IMR-90 (cell line): ENCODE measurements at regions not wholly inside any gene's neighbourhood (a gene's known extent, or its start where the extent isn't known, plus 50 kb on each side); places are given as distances from the start of the nearest gene placed in this dataset.

ENCODE experiments used
- ATAC-seq: fragments of 200-7000 bp; cut with Tn5 transposase; 2 replicates; pipeline ENCODE4 v1.9.1; 2020; ENCODE audit warnings: low read depth, mild to moderate bottlenecking, moderate library complexity
- BruUV-seq: library from RNA; stranded (reverse); fragments of 400-500 nt; replicated peaks from 2 replicates; lab custom pipeline; 2021; lab: Mats Ljungman, UMichigan
- CTCF ChIA-PET: fragments of 300-600 bp; formaldehyde crosslinking; extraction: SDS; loops from one replicate; lab custom pipeline; 2021; ENCODE audit warnings: antibody characterized with exemption; lab: Yijun Ruan, JAX
- POLR2A ChIA-PET: fragments of 300-600 bp; sonication (Branson Sonifier 250); formaldehyde crosslinking; loops from one replicate; lab custom pipeline; 2022; ENCODE audit warnings: antibody characterized with exemption; ENCODE audit not compliant: unreplicated experiment; lab: Charles Lee
- DNase-seq: peaks from one replicate; pipeline ENCODE4 v3.0.0; 2013
- H2AFZ ChIP-seq: replicated peaks from 2 replicates; pipeline ENCODE3; 2013; ENCODE audit warnings: low read length, mild to moderate bottlenecking; ENCODE audit not compliant: poor library complexity
- H2AK5ac ChIP-seq: 2 replicates; pipeline ENCODE4 v1.6.1; 2013; ENCODE audit warnings: low read depth, low read length, inconsistent platforms
- H2AK9ac ChIP-seq: replicated peaks from 2 replicates; pipeline ENCODE3; 2013; ENCODE audit warnings: mild to moderate bottlenecking, low read depth, low read length, moderate library complexity; ENCODE audit not compliant: poor library complexity
- H2BK120ac ChIP-seq: 2 replicates; pipeline ENCODE4 v1.6.1; 2013; ENCODE audit warnings: low read depth, low read length, inconsistent platforms
- H2BK15ac ChIP-seq: 3 replicates; pipeline ENCODE4 v1.6.1; 2013; ENCODE audit warnings: low read depth, low read length, inconsistent platforms
- H2BK20ac ChIP-seq: 2 replicates; pipeline ENCODE4 v1.6.1; 2013; ENCODE audit warnings: low read depth, mild to moderate bottlenecking, inconsistent platforms, low read length, moderate library complexity
- H2BK5ac ChIP-seq: 2 replicates; pipeline ENCODE4 v1.6.1; 2013; ENCODE audit warnings: mild to moderate bottlenecking, low read depth, low read length, inconsistent platforms; ENCODE audit not compliant: poor library complexity, severe bottlenecking
- H3K14ac ChIP-seq: replicated peaks from 2 replicates; pipeline ENCODE4 v1.6.1; 2013; ENCODE audit warnings: low read depth, low read length, inconsistent platforms
- H3K18ac ChIP-seq: 2 replicates; pipeline ENCODE4 v1.6.1; 2013; ENCODE audit warnings: low read depth, low read length, control low read depth
- H3K23ac ChIP-seq: 2 replicates; pipeline ENCODE4 v1.6.1; 2013; ENCODE audit warnings: low read depth, low read length, inconsistent platforms
- H3K27ac ChIP-seq: 2 replicates; pipeline ENCODE4 v1.5.1; 2013; ENCODE audit warnings: mild to moderate bottlenecking, control low read depth, low read length; ENCODE audit not compliant: insufficient read depth
- H3K27me3 ChIP-seq: 2 replicates; pipeline ENCODE4 v1.6.1; 2013; ENCODE audit warnings: low read length; ENCODE audit not compliant: control insufficient read depth, insufficient read depth
- H3K36me3 ChIP-seq: 2 replicates; pipeline ENCODE4 v1.6.1; 2013; ENCODE audit warnings: low read length, mixed read lengths; ENCODE audit not compliant: control insufficient read depth, insufficient read depth
- H3K4ac ChIP-seq: 2 replicates; pipeline ENCODE4 v1.6.1; 2013; ENCODE audit warnings: low read depth, low read length, inconsistent platforms
- H3K4me1 ChIP-seq: 2 replicates; pipeline ENCODE4 v1.6.1; 2013; ENCODE audit warnings: low read length, mixed read lengths; ENCODE audit not compliant: control insufficient read depth, insufficient read depth
- H3K4me2 ChIP-seq: 2 replicates; pipeline ENCODE4 v1.6.1; 2013; ENCODE audit warnings: low read depth, mild to moderate bottlenecking, control low read depth, low read length, moderate library complexity
- H3K4me3 ChIP-seq: 2 replicates; pipeline ENCODE4 v1.5.1; 2013; ENCODE audit warnings: low read depth, mild to moderate bottlenecking, control low read depth, low read length, moderate library complexity; ENCODE audit not compliant: insufficient read depth
- H3K56ac ChIP-seq: 2 replicates; pipeline ENCODE4 v1.6.1; 2013; ENCODE audit warnings: low read length, inconsistent platforms; ENCODE audit not compliant: insufficient read depth; ENCODE audit errors: extremely low read depth
- H3K79me1 ChIP-seq, 2 experiments: 2 replicates each; pipeline ENCODE4 v1.6.1; 2013; ENCODE audit warnings: low read length in 2 of 2, inconsistent platforms in 1 of 2, low read depth in 1 of 2
- H3K9ac ChIP-seq: 2 replicates; pipeline ENCODE4 v1.6.1; 2013; ENCODE audit warnings: low read depth, low read length, control low read depth
- H3K9me1 ChIP-seq: 2 replicates; pipeline ENCODE4 v1.6.1; 2013; ENCODE audit warnings: low read length, inconsistent platforms; ENCODE audit not compliant: insufficient read depth
- H3K9me3 ChIP-seq: 2 replicates; pipeline ENCODE4 v1.6.1; 2013; ENCODE audit warnings: low read length; ENCODE audit not compliant: control insufficient read depth, insufficient read depth
- H4K20me1 ChIP-seq: 2 replicates; pipeline ENCODE4 v1.6.1; 2013; ENCODE audit warnings: low read length, inconsistent platforms; ENCODE audit not compliant: insufficient read depth
- H4K5ac ChIP-seq: 2 replicates; pipeline ENCODE4 v1.6.1; 2013; ENCODE audit warnings: mild to moderate bottlenecking, low read depth, low read length, control low read depth
- H4K8ac ChIP-seq, 2 experiments: 2 replicates each; pipeline ENCODE4 v1.6.1; 2013; ENCODE audit warnings: low read depth in 2 of 2, low read length in 2 of 2, control low read depth in 1 of 2, inconsistent platforms in 1 of 2
- H4K91ac ChIP-seq: 2 replicates; pipeline ENCODE4 v1.6.1; 2013; ENCODE audit warnings: low read depth, low read length, inconsistent platforms; ENCODE audit not compliant: insufficient read depth
- BHLHE40 ChIP-seq: fragments of 150-350 bp; IDR thresholded peaks from 2 replicates; pipeline ENCODE4 v1.6.1; 2016; ENCODE audit warnings: mild to moderate bottlenecking, low read depth, low read length
- CEBPB ChIP-seq: IDR thresholded peaks from 2 replicates; pipeline ENCODE4 v1.6.1; 2012; ENCODE audit warnings: low read depth, low read length, improper control_type of control experiment
- CHD1 ChIP-seq: IDR thresholded peaks from 2 replicates; pipeline ENCODE4 v1.6.1; 2012; ENCODE audit warnings: low read depth, low read length, improper control_type of control experiment
- CTCF ChIP-seq: conservative IDR thresholded peaks from 2 replicates; pipeline ENCODE4 v1.5.1; 2012; ENCODE audit warnings: mild to moderate bottlenecking, low read depth, low read length, improper control_type of control experiment
- ELK1 ChIP-seq: fragments of 150-350 bp; IDR thresholded peaks from 2 replicates; pipeline ENCODE4 v1.6.1; 2016; ENCODE audit warnings: low read depth, mild to moderate bottlenecking, low read length, moderate library complexity, borderline replicate concordance
- FOS ChIP-seq: fragments of 150-350 bp; IDR thresholded peaks from 2 replicates; pipeline ENCODE4 v1.6.1; 2016; ENCODE audit warnings: low read depth, low read length
- MAFK ChIP-seq: IDR thresholded peaks from 2 replicates; pipeline ENCODE4 v1.6.1; 2012; ENCODE audit warnings: low read depth, low read length, improper control_type of control experiment
- MAZ ChIP-seq: IDR thresholded peaks from 2 replicates; pipeline ENCODE4 v1.6.1; 2012; ENCODE audit warnings: low read depth, mild to moderate bottlenecking, low read length, improper control_type of control experiment, moderate library complexity, borderline replicate concordance
- MXI1 ChIP-seq: IDR thresholded peaks from 2 replicates; pipeline ENCODE4 v1.6.1; 2012; ENCODE audit warnings: low read depth, mild to moderate bottlenecking, low read length, moderate library complexity, borderline replicate concordance
- NFE2L2 ChIP-seq: fragments of 150-350 bp; IDR thresholded peaks from 2 replicates; pipeline ENCODE4 v1.6.1; 2016; ENCODE audit warnings: low read depth, mild to moderate bottlenecking, low read length
- POLR2A ChIP-seq: IDR thresholded peaks from 2 replicates; pipeline ENCODE4 v1.6.1; 2012; ENCODE audit warnings: mild to moderate bottlenecking, low read depth, low read length
- RAD21 ChIP-seq: IDR thresholded peaks from 2 replicates; pipeline ENCODE4 v1.6.1; 2012; ENCODE audit warnings: low read length, improper control_type of control experiment
- RCOR1 ChIP-seq: IDR thresholded peaks from 2 replicates; pipeline ENCODE4 v1.6.1; 2012; ENCODE audit warnings: mild to moderate bottlenecking, low read length, improper control_type of control experiment; ENCODE audit not compliant: insufficient replicate concordance
- RFX5 ChIP-seq: IDR thresholded peaks from 2 replicates; pipeline ENCODE4 v1.8.0; 2012; ENCODE audit warnings: low read depth, mild to moderate bottlenecking, low read length, moderate library complexity
- SMC3 ChIP-seq: fragments of 150-350 bp; IDR thresholded peaks from 2 replicates; pipeline ENCODE4 v1.6.1; 2016; ENCODE audit warnings: low read depth, mild to moderate bottlenecking, antibody characterized with exemption, low read length, moderate library complexity
- USF2 ChIP-seq: fragments of 150-350 bp; IDR thresholded peaks from 2 replicates; pipeline ENCODE4 v1.6.1; 2017; ENCODE audit warnings: mild to moderate bottlenecking, antibody characterized with exemption, low read length, low read depth
- dilution Hi-C: fragments of 300-500 bp; cut with HindIII; formaldehyde crosslinking; loops from one replicate; pipeline ENCODE4 v1.14.3; 2018; ENCODE audit warnings: low sequenced_read_pairs; ENCODE audit not compliant: unreplicated experiment
- in situ Hi-C: fragments of 300-500 bp; cut with MboI; formaldehyde crosslinking; loops from 3 replicates; pipeline ENCODE4 v1.14.3; 2019; ENCODE audit warnings: low sequenced_read_pairs, inconsistent platforms, mixed read lengths
- intact Hi-C: fragments of 100-400 bp; cut with micrococcal nuclease; formaldehyde crosslinking; loops from 2 replicates; pipeline ENCODE4 v1.10.0; 2022

- H3K27me3 ChIP-seq, result no peaks in the 10 kb centered on the region
- dilution Hi-C loops, result no loop called here
- ATAC-seq (no peak), DNase-seq (no peak)
- no peak overlapping the region for H2AFZ ChIP-seq
- no peak overlapping the region for H2BK15ac ChIP-seq
- H2BK5ac ChIP-seq, result no peak overlapping the region
- no peak for TF ChIP-seq MXI1
- TF ChIP-seq MAFK, result no peak
- no peak for TF ChIP-seq POLR2A
- TF ChIP-seq USF2, result no peak
- no peak for TF ChIP-seq ELK1
- no peak for TF ChIP-seq CEBPB
- TF ChIP-seq CTCF, result no peak
- TF ChIP-seq RCOR1, result no peak
- TF ChIP-seq NFE2L2, result no peak
- no peak for TF ChIP-seq RFX5
- no peak for TF ChIP-seq SMC3
- TF ChIP-seq MAZ, result no peak
- TF ChIP-seq BHLHE40, result no peak
- no peak for TF ChIP-seq RAD21
- no peak for TF ChIP-seq CHD1
- TF ChIP-seq FOS, result no peak
- no peaks in the 10 kb centered on the region for H3K36me3 ChIP-seq
- intact Hi-C loops, result no loop called here
- H3K23ac ChIP-seq, result no peak overlapping the region
- H3K4me2 ChIP-seq, result no peak overlapping the region
- no peaks in the 10 kb centered on the region for H3K9me1 ChIP-seq
- H3K18ac ChIP-seq, result no peak overlapping the region
- H4K20me1 ChIP-seq, result no peaks in the 10 kb centered on the region
- H3K4ac ChIP-seq, result no peak overlapping the region
- H2AK9ac ChIP-seq, result no peak overlapping the region
- no peak overlapping the region for H4K8ac ChIP-seq
- H3K56ac ChIP-seq, result no peak overlapping the region
- no peak overlapping the region for H4K91ac ChIP-seq
- H3K4me3 ChIP-seq, result no peak overlapping the region
- H3K14ac ChIP-seq, result no peak overlapping the region
- no peaks in the 10 kb centered on the region for H3K4me1 ChIP-seq
- ChIA-PET CTCF (no interaction called here), POLR2A (no interaction called here)
- in situ Hi-C loops, result no loop called here
- H2AK5ac ChIP-seq, result no peak overlapping the region
- H3K79me1 ChIP-seq, result no peaks in the 10 kb centered on the region
- H2BK20ac ChIP-seq, result no peak overlapping the region
- no peak overlapping the region for H3K27ac ChIP-seq
- H2BK120ac ChIP-seq, result no peak overlapping the region
- no peak overlapping the region for H4K5ac ChIP-seq
- H3K9ac ChIP-seq, result no peak overlapping the region
- no TSS peak for BruUV-seq
- no peaks in the 10 kb centered on the region for H3K9me3 ChIP-seq
Measured at GRCh38 chr5:28743716-28744110, 1705.3 kb upstream of the CDH9 start.
